Lower leg skin (tissue), 3 donors: ENCODE measurements at regions not wholly inside any gene's neighbourhood (a gene's known extent, or its start where the extent isn't known, plus 50 kb on each side); places are given as distances from the start of the nearest gene placed in this dataset.

Source experiments
- POLR2A ChIP-seq, 2 donors: fragments of 450-650 bp; IDR thresholded peaks; one replicate each; pipeline ENCODE4 v1.6.1; 2016 to 2017; ENCODE audit warnings: antibody characterized with exemption in 2 of 2, mild to moderate bottlenecking in 1 of 2, moderate library complexity in 1 of 2
- TF ChIP-seq, protein P1 (sequence below), 3 donors: fragments of 450-650 bp; IDR thresholded peaks; one replicate each; pipeline ENCODE4 v1.5.1; 2016; ENCODE audit warnings: antibody characterized with exemption in 3 of 3, mild to moderate bottlenecking in 3 of 3, moderate library complexity in 2 of 3

DNA sequence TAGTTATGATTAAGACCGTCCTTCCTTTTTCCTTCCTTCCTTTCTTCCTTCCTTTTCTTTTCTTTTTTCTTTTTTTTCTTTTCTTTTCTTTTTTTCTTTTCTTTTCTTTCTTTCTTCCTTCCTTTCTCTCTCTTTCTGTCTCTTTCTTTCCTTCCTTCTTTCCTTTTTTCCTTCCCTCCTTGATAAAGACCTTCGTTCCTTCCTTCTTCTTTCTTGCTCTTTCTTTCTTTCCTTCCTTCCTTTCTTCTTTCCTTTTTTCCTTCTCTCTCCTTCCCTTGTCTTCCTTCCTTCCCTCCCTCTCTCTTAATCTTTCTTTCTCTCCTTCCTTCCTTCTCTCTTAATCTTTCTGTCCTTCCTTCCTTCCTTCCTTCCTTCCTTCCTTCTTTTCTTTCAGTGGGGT is 130.9 kb downstream of the PAPOLA start:
- TF ChIP-seq, protein P1, sequence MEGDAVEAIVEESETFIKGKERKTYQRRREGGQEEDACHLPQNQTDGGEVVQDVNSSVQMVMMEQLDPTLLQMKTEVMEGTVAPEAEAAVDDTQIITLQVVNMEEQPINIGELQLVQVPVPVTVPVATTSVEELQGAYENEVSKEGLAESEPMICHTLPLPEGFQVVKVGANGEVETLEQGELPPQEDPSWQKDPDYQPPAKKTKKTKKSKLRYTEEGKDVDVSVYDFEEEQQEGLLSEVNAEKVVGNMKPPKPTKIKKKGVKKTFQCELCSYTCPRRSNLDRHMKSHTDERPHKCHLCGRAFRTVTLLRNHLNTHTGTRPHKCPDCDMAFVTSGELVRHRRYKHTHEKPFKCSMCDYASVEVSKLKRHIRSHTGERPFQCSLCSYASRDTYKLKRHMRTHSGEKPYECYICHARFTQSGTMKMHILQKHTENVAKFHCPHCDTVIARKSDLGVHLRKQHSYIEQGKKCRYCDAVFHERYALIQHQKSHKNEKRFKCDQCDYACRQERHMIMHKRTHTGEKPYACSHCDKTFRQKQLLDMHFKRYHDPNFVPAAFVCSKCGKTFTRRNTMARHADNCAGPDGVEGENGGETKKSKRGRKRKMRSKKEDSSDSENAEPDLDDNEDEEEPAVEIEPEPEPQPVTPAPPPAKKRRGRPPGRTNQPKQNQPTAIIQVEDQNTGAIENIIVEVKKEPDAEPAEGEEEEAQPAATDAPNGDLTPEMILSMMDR (IDR thresholded peaks at IDR 0.05) = no peak
- no peak for TF ChIP-seq POLR2A (IDR thresholded peaks at IDR 0.05)
